HUES64 (cell line): ENCODE measurements at regions not wholly inside any gene's neighbourhood (a gene's known extent, or its start where the extent isn't known, plus 50 kb on each side); places are given as distances from the start of the nearest gene placed in this dataset.

Source experiments
- H3K27ac ChIP-seq: 2 replicates; pipeline ENCODE4 v1.7.0; 2013; ENCODE audit warnings: low read depth, low read length, inconsistent platforms
- H3K27me3 ChIP-seq: 2 replicates; pipeline ENCODE4 v1.6.1; 2013; ENCODE audit warnings: mild to moderate bottlenecking, low read length; ENCODE audit not compliant: insufficient read depth
- H3K36me3 ChIP-seq: 2 replicates; pipeline ENCODE4 v1.6.1; 2013; ENCODE audit warnings: mild to moderate bottlenecking, low read length; ENCODE audit not compliant: insufficient read depth
- H3K4me1 ChIP-seq: 2 replicates; pipeline ENCODE4 v1.6.1; 2013; ENCODE audit warnings: mild to moderate bottlenecking, low read length, moderate library complexity; ENCODE audit not compliant: insufficient read depth
- H3K4me3 ChIP-seq: 2 replicates; pipeline ENCODE4 v1.5.1; 2013; ENCODE audit warnings: mild to moderate bottlenecking, low read length, moderate library complexity
- H3K9ac ChIP-seq: 2 replicates; pipeline ENCODE4 v1.6.1; 2013; ENCODE audit warnings: mild to moderate bottlenecking, low read depth, low read length
- H3K9me3 ChIP-seq: 2 replicates; pipeline ENCODE4 v1.6.1; 2013; ENCODE audit warnings: low read depth, low read length; ENCODE audit not compliant: insufficient read depth
- WGBS: fragments of 150-250, 120-280 bp; methylation state at CpG from one replicate; pipeline ENCODE4 v1.1.7; 2013; ENCODE audit warnings: missing lambda C conversion rate; 5-methylcytosine and 5-hydroxymethylcytosine counted together

GRCh38 chr3:135865553-135865952 lies 100.0 kb upstream of the PPP2R3A start:
- H3K4me3 ChIP-seq: no peak overlapping the region
- H3K9me3 ChIP-seq: no peaks in the 10 kb centered on the region
- no peak overlapping the region for H3K9ac ChIP-seq
- H3K27me3 ChIP-seq: no peaks in the 10 kb centered on the region
- 100% methylated on average over 2 of the region's 2 CpGs for WGBS
- no peaks in the 10 kb centered on the region for H3K4me1 ChIP-seq
- no peaks in the 10 kb centered on the region for H3K36me3 ChIP-seq
- H3K27ac ChIP-seq: no peak overlapping the region

DNA sequence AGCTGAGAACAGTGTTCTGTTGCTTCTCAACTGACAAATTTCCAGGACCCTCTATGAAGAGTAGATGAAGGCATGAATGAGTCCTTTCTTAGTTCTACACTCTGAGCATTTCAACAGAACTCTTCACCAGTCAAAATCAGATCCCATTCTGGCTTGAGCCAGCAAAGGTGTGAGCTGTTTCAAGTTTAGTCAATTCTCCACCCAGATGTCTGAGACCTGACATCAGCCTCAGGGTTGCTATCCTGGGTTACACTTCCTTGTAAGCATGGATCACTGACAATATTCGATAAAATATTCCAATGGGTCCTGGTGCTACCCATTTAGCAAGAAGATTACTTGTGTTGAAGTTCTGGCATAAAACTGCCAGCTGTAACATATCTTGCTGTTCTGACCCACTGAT lies 97.6 kb upstream of the PPP2R3A start:
- Histone ChIP-seq H3K4me3 (no peak overlapping the region), H3K36me3 (no peaks in the 10 kb centered on the region), H3K9me3 (0 out of 2 replicates have a peak, but pooled peaks cover 1% of the 10 kb centered on the region), H3K4me1 (no peaks in the 10 kb centered on the region), H3K27me3 (no peaks in the 10 kb centered on the region), H3K9ac (no peak overlapping the region), H3K27ac (no peak overlapping the region)
- 100% methylated on average over 1 of the region's 1 CpG for WGBS

DNA sequence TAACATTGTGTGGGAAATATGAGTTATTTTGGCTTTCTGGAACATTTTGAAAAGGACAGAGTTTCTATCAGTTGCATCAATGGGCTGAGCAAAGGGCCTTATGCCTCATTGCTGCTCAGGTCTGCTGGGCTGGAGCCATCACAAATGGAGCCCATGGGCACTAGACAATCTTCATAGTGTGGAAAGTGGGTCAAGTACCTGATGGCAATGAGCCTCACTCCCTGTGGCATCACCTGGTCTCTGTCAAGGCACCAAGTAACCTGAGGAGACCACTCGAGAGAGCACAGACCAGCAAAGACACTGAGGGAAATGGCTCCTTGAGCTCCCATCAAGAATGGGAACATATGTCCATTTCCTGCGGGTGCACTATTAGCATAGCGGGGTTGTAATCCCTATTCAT lies 96.7 kb upstream of the PPP2R3A start:
- H3K9me3 ChIP-seq: peaks cover 7% of the 10 kb centered on the region; the same call in 1 of the 2 replicates
- no peak overlapping the region for H3K9ac ChIP-seq
- no peaks in the 10 kb centered on the region for H3K36me3 ChIP-seq
- H3K4me3 ChIP-seq: no peak overlapping the region
- H3K27ac ChIP-seq: no peak overlapping the region
- H3K4me1 ChIP-seq: no peaks in the 10 kb centered on the region
- 94% methylated on average over 3 of the region's 3 CpGs for WGBS
- no peaks in the 10 kb centered on the region for H3K27me3 ChIP-seq

- no peaks in the 10 kb centered on the region for H3K27me3 ChIP-seq
- no peak overlapping the region for H3K4me3 ChIP-seq
- no peaks in the 10 kb centered on the region for H3K36me3 ChIP-seq
- peaks cover 15% of the 10 kb centered on the region; the same call in 1 of the 2 replicates for H3K9me3 ChIP-seq
- no peaks in the 10 kb centered on the region for H3K4me1 ChIP-seq
- no peak overlapping the region for H3K27ac ChIP-seq
- no peak overlapping the region for H3K9ac ChIP-seq
- 88% methylated on average over 2 of the region's 2 CpGs for whole genome bisulfite sequencing
These were observed 96.0 kb upstream of the PPP2R3A start for GRCh38 chr3:135869439-135870105.

DNA sequence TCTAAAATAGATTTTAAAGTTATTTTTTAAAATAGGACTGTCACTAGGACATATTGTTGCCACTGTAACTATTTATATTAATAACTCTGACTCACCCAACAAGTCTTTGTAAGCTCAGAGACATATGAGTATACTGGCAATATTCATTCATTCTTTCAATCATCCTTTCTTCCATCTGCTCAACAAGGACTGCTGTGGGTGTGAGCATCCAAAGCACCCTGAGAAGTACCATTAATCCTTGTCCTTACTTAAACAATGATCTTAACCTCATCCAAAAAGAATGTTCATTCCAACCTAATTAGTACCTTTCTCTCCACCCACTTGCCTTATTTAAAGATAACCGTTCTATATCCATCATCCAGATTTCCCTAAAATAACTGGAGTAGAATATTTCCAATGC lies 94.2 kb upstream of the PPP2R3A start:
- Histone ChIP-seq H3K36me3 (no peaks in the 10 kb centered on the region), H3K4me3 (no peak overlapping the region), H3K4me1 (no peaks in the 10 kb centered on the region), H3K9me3 (peaks cover 19% of the 10 kb centered on the region; the same call in 1 of the 2 replicates), H3K27ac (no peak overlapping the region), H3K9ac (no peak overlapping the region), H3K27me3 (no peaks in the 10 kb centered on the region)
- 89% methylated on average over 1 of the region's 1 CpG for WGBS

DNA sequence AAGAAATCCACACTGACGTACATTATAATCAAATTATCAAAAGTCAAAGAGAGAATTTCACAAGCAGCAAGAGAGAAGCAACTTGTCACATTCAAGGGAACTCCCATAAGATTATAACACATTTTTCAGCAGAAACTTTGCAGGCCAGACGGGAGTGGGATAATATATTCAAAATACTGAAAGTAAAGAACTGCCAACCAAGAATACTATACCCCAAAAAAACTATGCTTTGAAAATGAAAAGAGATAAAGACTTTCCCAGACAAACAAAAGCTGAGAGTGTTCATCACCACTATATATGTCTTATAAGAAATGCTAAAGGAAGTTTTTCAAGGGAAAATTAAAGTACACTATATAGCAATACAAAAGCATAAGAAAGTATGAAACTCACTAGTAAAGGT lies 91.5 kb upstream of the PPP2R3A start:
- Histone ChIP-seq H3K36me3 (no peaks in the 10 kb centered on the region), H3K9me3 (peaks cover 19% of the 10 kb centered on the region; the same call in 1 of the 2 replicates), H3K4me3 (no peak overlapping the region), H3K4me1 (no peaks in the 10 kb centered on the region), H3K9ac (no peak overlapping the region), H3K27me3 (no peaks in the 10 kb centered on the region), H3K27ac (no peak overlapping the region)
- 89% methylated on average over 1 of the region's 2 CpGs for WGBS

DNA sequence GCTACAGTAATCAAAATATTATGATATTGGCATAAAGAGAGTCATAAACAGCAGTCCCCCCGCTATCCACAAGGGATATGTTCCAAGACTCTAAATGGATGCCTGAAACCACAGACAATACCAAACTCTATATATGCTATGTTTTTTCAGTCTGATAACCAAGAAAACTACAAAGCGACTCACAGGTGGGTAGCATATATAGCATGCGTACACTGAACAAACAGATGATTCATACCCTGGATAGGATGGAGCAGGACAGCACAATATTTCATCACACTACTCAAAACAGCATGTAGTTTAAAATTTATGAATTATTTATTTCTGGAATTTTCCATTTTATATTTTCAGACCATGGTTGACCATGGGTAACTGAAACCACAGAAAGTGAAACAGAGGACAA lies 87.0 kb upstream of the PPP2R3A start:
- Histone ChIP-seq H3K27me3 (no peaks in the 10 kb centered on the region), H3K4me1 (no peaks in the 10 kb centered on the region), H3K9me3 (peaks cover 14% of the 10 kb centered on the region; the same call in 1 of the 2 replicates), H3K27ac (no peak overlapping the region), H3K36me3 (no peaks in the 10 kb centered on the region), H3K9ac (no peak overlapping the region), H3K4me3 (no peak overlapping the region)
- 93% methylated on average over 3 of the region's 3 CpGs for WGBS

- no peak overlapping the region for H3K4me3 ChIP-seq
These were observed 79.6 kb upstream of the PPP2R3A start for GRCh38 chr3:135885885-135886284.

GRCh38 chr3:135887220-135887619 lies 78.3 kb upstream of the PPP2R3A start:
- Histone ChIP-seq H3K36me3 (no peaks in the 10 kb centered on the region), H3K9me3 (no peaks in the 10 kb centered on the region), H3K27ac (no peak overlapping the region), H3K4me1 (peaks cover 12% of the 10 kb centered on the region), H3K4me3 (no peak overlapping the region), H3K27me3 (no peaks in the 10 kb centered on the region), H3K9ac (no peak overlapping the region)
- WGBS: 94% methylated on average over 2 of the region's 2 CpGs

More at GRCh38 chr3:135885885-135886284, 79.6 kb upstream of the PPP2R3A start:
- Histone ChIP-seq H3K36me3 (no peaks in the 10 kb centered on the region), H3K9me3 (no peaks in the 10 kb centered on the region), H3K27ac (no peak overlapping the region), H3K4me1 (peaks cover 12% of the 10 kb centered on the region), H3K27me3 (no peaks in the 10 kb centered on the region), H3K9ac (no peak overlapping the region)
- 75% methylated on average over 1 of the region's 1 CpG for WGBS

- no peak overlapping the region for H3K27ac ChIP-seq
- no peak overlapping the region for H3K9ac ChIP-seq
- H3K4me1 ChIP-seq: peaks cover 12% of the 10 kb centered on the region
- no peak overlapping the region for H3K4me3 ChIP-seq
- H3K9me3 ChIP-seq: no peaks in the 10 kb centered on the region
- no peaks in the 10 kb centered on the region for H3K36me3 ChIP-seq
- no peaks in the 10 kb centered on the region for H3K27me3 ChIP-seq
- 30% methylated on average over 2 of the region's 2 CpGs for WGBS
These were observed 76.1 kb upstream of the PPP2R3A start for GRCh38 chr3:135889443-135889842.

- Histone ChIP-seq H3K4me1 (peaks cover 12% of the 10 kb centered on the region), H3K27ac (no peak overlapping the region), H3K4me3 (no peak overlapping the region), H3K9me3 (no peaks in the 10 kb centered on the region), H3K36me3 (no peaks in the 10 kb centered on the region), H3K9ac (no peak overlapping the region), H3K27me3 (no peaks in the 10 kb centered on the region)
- 91% methylated on average over 4 of the region's 4 CpGs for WGBS
These were observed 74.4 kb upstream of the PPP2R3A start for GRCh38 chr3:135891121-135891520.
